ENCODE measurements at regions not wholly inside any gene's neighbourhood (a gene's known extent, or its start where the extent isn't known, plus 50 kb on each side); places are given as distances from the start of the nearest gene placed in this dataset.

DNA sequence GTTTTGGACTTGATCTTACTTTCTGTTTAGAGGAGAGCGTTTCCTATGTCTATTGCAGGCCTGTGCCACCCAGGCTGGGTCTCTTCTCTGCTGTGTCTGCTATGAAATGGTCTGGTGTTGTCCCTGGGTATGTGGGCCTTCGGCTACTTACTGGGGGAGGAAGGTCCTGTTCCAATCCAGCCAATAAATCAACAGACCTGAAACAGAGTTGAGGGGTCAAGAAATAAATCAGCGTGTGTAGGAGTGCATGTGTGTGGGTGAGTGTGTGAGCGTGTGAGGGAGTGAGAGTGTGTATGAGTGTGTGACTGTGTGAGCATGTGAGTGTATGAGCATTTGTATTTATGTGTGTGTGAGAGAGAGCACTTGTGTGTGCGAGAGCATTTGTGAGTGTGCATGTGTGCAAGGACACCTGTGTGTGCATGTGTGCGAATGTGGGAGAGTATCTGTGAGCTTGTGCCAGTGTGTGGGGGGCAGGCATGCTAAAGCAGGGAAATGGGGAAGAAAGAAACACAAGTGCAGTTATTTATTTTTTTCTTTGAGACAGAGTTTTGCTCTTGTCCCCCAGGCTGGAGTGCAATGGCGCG lies 86.3 kb upstream of the PMEPA1 start:
- H3K27me3 ChIP-seq (ENCODE audit: control insufficient read depth, insufficient read depth, low read length): no peaks in the 10 kb centered on the region
- no peak for FAIRE-seq
- no peak overlapping the region for H3K9ac ChIP-seq (ENCODE audit: low read length in 3 of 3)
- intact Hi-C loops (cut with DNase I): no loop called here
- H3K9me3 ChIP-seq (ENCODE audit: control insufficient read depth in 2 of 3, insufficient read depth in 1 of 3, low read length in 3 of 3): peaks cover 0 to 3% (median 0%) of the 10 kb centered on the region in 3 donors
- H3K4me1 ChIP-seq (ENCODE audit: control insufficient read depth in 2 of 3, insufficient read depth in 2 of 3, low read depth in 1 of 3, low read length in 3 of 3): peaks cover 0 to 4% (median 0%) of the 10 kb centered on the region in 3 donors
- no peak overlapping the region for H3K27ac ChIP-seq (ENCODE audit: low read depth in 2 of 2, low read length in 2 of 2)
- H3K4me3 ChIP-seq (ENCODE audit: low read length in 3 of 3): no peak overlapping the region
- TF ChIP-seq, protein P1, sequence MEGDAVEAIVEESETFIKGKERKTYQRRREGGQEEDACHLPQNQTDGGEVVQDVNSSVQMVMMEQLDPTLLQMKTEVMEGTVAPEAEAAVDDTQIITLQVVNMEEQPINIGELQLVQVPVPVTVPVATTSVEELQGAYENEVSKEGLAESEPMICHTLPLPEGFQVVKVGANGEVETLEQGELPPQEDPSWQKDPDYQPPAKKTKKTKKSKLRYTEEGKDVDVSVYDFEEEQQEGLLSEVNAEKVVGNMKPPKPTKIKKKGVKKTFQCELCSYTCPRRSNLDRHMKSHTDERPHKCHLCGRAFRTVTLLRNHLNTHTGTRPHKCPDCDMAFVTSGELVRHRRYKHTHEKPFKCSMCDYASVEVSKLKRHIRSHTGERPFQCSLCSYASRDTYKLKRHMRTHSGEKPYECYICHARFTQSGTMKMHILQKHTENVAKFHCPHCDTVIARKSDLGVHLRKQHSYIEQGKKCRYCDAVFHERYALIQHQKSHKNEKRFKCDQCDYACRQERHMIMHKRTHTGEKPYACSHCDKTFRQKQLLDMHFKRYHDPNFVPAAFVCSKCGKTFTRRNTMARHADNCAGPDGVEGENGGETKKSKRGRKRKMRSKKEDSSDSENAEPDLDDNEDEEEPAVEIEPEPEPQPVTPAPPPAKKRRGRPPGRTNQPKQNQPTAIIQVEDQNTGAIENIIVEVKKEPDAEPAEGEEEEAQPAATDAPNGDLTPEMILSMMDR (IDR thresholded peaks at IDR 0.05; ENCODE audit: borderline replicate concordance, extremely low read depth, insufficient read depth): no peak
- DNase-seq: peak in 3 of 5 donors; percentile 55 to 79 (median 71)
- no peaks in the 10 kb centered on the region for H3K36me3 ChIP-seq (ENCODE audit: control insufficient read depth in 2 of 3, insufficient read depth in 3 of 3, low read length in 3 of 3)

- Histone ChIP-seq H3K4me1 (ENCODE audit: control insufficient read depth in 2 of 3, insufficient read depth in 2 of 3, low read depth in 1 of 3, low read length in 3 of 3) (peaks cover 0 to 4% (median 0%) of the 10 kb centered on the region in 3 donors), H3K36me3 (ENCODE audit: control insufficient read depth in 2 of 3, insufficient read depth in 3 of 3, low read length in 3 of 3) (no peaks in the 10 kb centered on the region), H3K27me3 (ENCODE audit: control insufficient read depth, insufficient read depth, low read length) (no peaks in the 10 kb centered on the region), H3K27ac (ENCODE audit: low read depth in 2 of 2, low read length in 2 of 2) (no peak overlapping the region), H3K9ac (ENCODE audit: low read length in 3 of 3) (no peak overlapping the region), H3K4me3 (ENCODE audit: low read length in 3 of 3) (no peak overlapping the region), H3K9me3 (ENCODE audit: control insufficient read depth in 2 of 3, insufficient read depth in 1 of 3, low read length in 3 of 3) (peaks cover 0 to 3% (median 0%) of the 10 kb centered on the region in 3 donors)
- FAIRE-seq (no peak), DNase-seq (peak in 1 of 5 donors; percentile 30)
- intact Hi-C loops (cut with DNase I): no loop called here
- TF ChIP-seq, protein P1 (IDR thresholded peaks at IDR 0.05; ENCODE audit: borderline replicate concordance, extremely low read depth, insufficient read depth): no peak
Observed at GRCh38 chr20:57795342-57795697, 85.5 kb upstream of the PMEPA1 start.

DNA sequence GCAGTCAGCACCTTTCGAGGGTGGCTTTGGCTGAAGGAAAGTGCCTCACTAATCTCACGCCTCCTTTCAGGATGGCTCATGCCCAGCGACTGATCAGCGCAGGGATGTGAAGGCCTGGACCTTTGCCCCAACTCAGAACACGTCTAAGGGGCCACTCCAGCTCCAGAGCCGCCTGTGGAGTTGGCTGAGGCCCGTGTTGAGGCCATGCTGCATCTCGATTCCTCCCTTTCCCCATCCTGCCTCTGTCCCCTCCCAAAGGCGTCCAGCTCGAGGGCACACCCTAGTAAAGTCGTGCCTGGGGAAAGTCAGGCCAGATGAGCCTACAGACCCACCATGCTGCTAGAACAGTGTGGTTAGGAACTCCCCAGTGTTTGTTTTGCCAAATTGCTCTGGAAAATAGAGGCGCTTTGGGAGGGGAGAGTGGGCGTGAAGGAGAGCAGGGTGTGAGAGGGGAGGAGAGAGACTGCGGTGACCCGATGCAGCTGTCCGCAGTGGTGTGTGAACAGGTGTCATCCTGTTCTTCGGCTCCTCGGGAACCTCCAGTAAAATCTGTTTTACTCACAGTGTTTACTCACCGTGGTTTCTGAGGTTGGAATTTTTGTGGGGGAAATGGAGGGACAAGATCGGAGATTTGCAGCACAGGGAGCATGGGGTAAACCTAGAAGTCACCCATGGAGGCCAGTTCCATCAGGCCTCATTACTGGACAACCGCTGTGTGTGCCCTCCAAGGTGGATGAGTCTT lies 85.0 kb upstream of the PMEPA1 start:
- intact Hi-C loops (cut with DNase I): no loop called here
- Histone ChIP-seq H3K9ac (ENCODE audit: low read length in 3 of 3) (no peak overlapping the region), H3K9me3 (ENCODE audit: control insufficient read depth in 2 of 3, insufficient read depth in 1 of 3, low read length in 3 of 3) (peaks cover 0 to 3% (median 0%) of the 10 kb centered on the region in 3 donors), H3K27me3 (ENCODE audit: control insufficient read depth, insufficient read depth, low read length) (no peaks in the 10 kb centered on the region), H3K4me1 (ENCODE audit: control insufficient read depth in 2 of 3, insufficient read depth in 2 of 3, low read depth in 1 of 3, low read length in 3 of 3) (peaks cover 0 to 4% (median 0%) of the 10 kb centered on the region in 3 donors), H3K36me3 (ENCODE audit: control insufficient read depth in 2 of 3, insufficient read depth in 3 of 3, low read length in 3 of 3) (no peaks in the 10 kb centered on the region), H3K27ac (ENCODE audit: low read depth in 2 of 2, low read length in 2 of 2) (no peak overlapping the region), H3K4me3 (ENCODE audit: low read length in 3 of 3) (no peak overlapping the region)
- DNase-seq (peak in 4 of 5 donors; percentile 70 to 83 (median 80)), FAIRE-seq (no peak)
- TF ChIP-seq, protein P1 (IDR thresholded peaks at IDR 0.05; ENCODE audit: borderline replicate concordance, extremely low read depth, insufficient read depth): no peak

Measured in kidney (tissue), 13 donors.